AG20443 (cell line): ENCODE measurements at regions not wholly inside any gene's neighbourhood (a gene's known extent, or its start where the extent isn't known, plus 50 kb on each side); places are given as distances from the start of the nearest gene placed in this dataset.
"Not testable (repeated sequence)": the region's sequence is repeated elsewhere in the genome, so short reads cannot be mapped to it uniquely, and the experiment has no call there.

ENCODE experiments used
- DNase-seq: peaks from one replicate; pipeline ENCODE4 v3.0.0; 2012; ENCODE audit warnings: low spot score, mixed read lengths

GRCh38 chr5:154702477-154702876, 52.7 kb upstream of the LARP1 start:
- no peak for DNase-seq

- DNase-seq = not testable (repeated sequence)
Measured at GRCh38 chr5:154701725-154702124, 53.5 kb upstream of the LARP1 start.

GRCh38 chr5:154701181-154701580, 54.0 kb upstream of the LARP1 start:
- no peak for DNase-seq

- not testable (repeated sequence) for DNase-seq
Measured at GRCh38 chr5:154700289-154700928, 54.8 kb upstream of the LARP1 start.

GRCh38 chr5:154698763-154699162, 56.4 kb upstream of the LARP1 start:
- DNase-seq = no peak

GRCh38 chr5:154697371-154697770, 57.8 kb upstream of the LARP1 start:
- no peak for DNase-seq

- no peak for DNase-seq
Measured at GRCh38 chr5:154696891-154697290, 58.3 kb upstream of the LARP1 start.

GRCh38 chr5:154694159-154694558, 61.0 kb upstream of the LARP1 start:
- DNase-seq = no peak

GRCh38 chr5:154690488-154690887, 64.7 kb upstream of the LARP1 start:
- no peak for DNase-seq

GRCh38 chr5:154686490-154686889, 68.7 kb upstream of the LARP1 start:
- DNase-seq = no peak

- no peak for DNase-seq
Measured at GRCh38 chr5:154683101-154683880, 71.9 kb upstream of the LARP1 start.

- DNase-seq = no peak
Measured at GRCh38 chr5:154679501-154679900, 75.7 kb upstream of the LARP1 start.

- DNase-seq = no peak
Measured at GRCh38 chr5:154677921-154678320, 77.3 kb upstream of the LARP1 start.

- DNase-seq = no peak
Measured at GRCh38 chr5:154676508-154676907, 78.7 kb upstream of the LARP1 start.

- DNase-seq = no peak
Measured at GRCh38 chr5:154674029-154674428, 81.1 kb upstream of the LARP1 start.

GRCh38 chr5:154673506-154673905, 81.7 kb upstream of the LARP1 start:
- DNase-seq = no peak

GRCh38 chr5:154669913-154670312, 85.3 kb upstream of the LARP1 start:
- not testable (repeated sequence) for DNase-seq

GRCh38 chr5:154669402-154669801, 85.8 kb upstream of the LARP1 start:
- DNase-seq = no peak

GRCh38 chr5:154664869-154665268, 90.3 kb upstream of the LARP1 start:
- no peak for DNase-seq

GRCh38 chr5:154663424-154663823, 91.8 kb upstream of the LARP1 start:
- no peak for DNase-seq

- DNase-seq = peak; percentile 31
Measured at GRCh38 chr5:154654486-154655371, 100.4 kb upstream of the LARP1 start.

- no peak for DNase-seq
Measured at GRCh38 chr5:154653764-154654485, 101.3 kb upstream of the LARP1 start.
